ENCODE measurements at regions not wholly inside any gene's neighbourhood (a gene's known extent, or its start where the extent isn't known, plus 50 kb on each side); places are given as distances from the start of the nearest gene placed in this dataset. TPM values are rescaled to one million over a fixed set of nuclear protein-coding genes. Genes with fewer than 3 reads are reported as not detected.

- TF ChIP-seq SP1 (IDR thresholded peaks at IDR 0.05) = no peak
- no peak for TF ChIP-seq HNF4A (conservative IDR thresholded peaks at IDR 0.05)
- TF ChIP-seq, protein P1, sequence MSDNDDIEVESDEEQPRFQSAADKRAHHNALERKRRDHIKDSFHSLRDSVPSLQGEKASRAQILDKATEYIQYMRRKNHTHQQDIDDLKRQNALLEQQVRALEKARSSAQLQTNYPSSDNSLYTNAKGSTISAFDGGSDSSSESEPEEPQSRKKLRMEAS (IDR thresholded peaks at IDR 0.05) = peak; percentile 43
- no peak overlapping the region for H3K9ac ChIP-seq (ENCODE audit: low read depth in 1 of 2, low read length in 2 of 2)
- no peaks in the 10 kb centered on the region for H3K36me3 ChIP-seq (ENCODE audit: control insufficient read depth in 4 of 4, insufficient read depth in 3 of 4, low read depth in 1 of 4, low read length in 3 of 4)
- no peak for DNase-seq (ENCODE audit: low spot score)
- H3K4me3 ChIP-seq (ENCODE audit: low read depth in 1 of 3, low read length in 3 of 3) = no peak overlapping the region
- no peaks in the 10 kb centered on the region for H3K4me1 ChIP-seq (ENCODE audit: control insufficient read depth in 4 of 4, insufficient read depth in 4 of 4, low read length in 3 of 4)
- H3K9me3 ChIP-seq (ENCODE audit: control insufficient read depth in 4 of 4, low read length in 3 of 4) = peaks cover 0 to 2% (median 0%) of the 10 kb centered on the region in 4 donors
- H3K27me3 ChIP-seq (ENCODE audit: control insufficient read depth in 4 of 4, insufficient read depth in 4 of 4, low read length in 3 of 4) = no peaks in the 10 kb centered on the region
- WGBS = 66% methylated on average over 2 of the region's 2 CpGs
- H3K27ac ChIP-seq (ENCODE audit: low read depth in 1 of 2, low read length in 2 of 2) = no peak overlapping the region
Measured at GRCh38 chr4:11480683-11481082, 52.0 kb upstream of the HS3ST1 start.

Small RNA genes lying in the stretch of these regions (small RNA-seq; reads per million reads assigned to genes)
- gene RF00026 (not detected), gene RNU6-578P (not detected)
